K562 (cell line): ENCODE measurements at regions not wholly inside any gene's neighbourhood (a gene's known extent, or its start where the extent isn't known, plus 50 kb on each side); places are given as distances from the start of the nearest gene placed in this dataset.

Source experiments
- ETS2 ChIP-seq: IDR thresholded peaks from 2 replicates; pipeline ENCODE4 v1.6.1; 2016; ENCODE audit warnings: borderline replicate concordance, missing genetic modification characterization, mild to moderate bottlenecking, moderate library complexity, missing compliant biosample characterization; ENCODE audit not compliant: poor library complexity, severe bottlenecking
- HNRNPK ChIP-seq: fragments of 200-400 bp; formaldehyde crosslinking; IDR thresholded peaks from one replicate; pipeline ENCODE4 v1.6.1; 2018; ENCODE audit warnings: mild to moderate bottlenecking, low read depth, low read length; ENCODE audit not compliant: poor library complexity, severe bottlenecking
- MGA ChIP-seq: fragments of 450-650 bp; IDR thresholded peaks from 2 replicates; pipeline ENCODE4 v1.6.1; 2016; ENCODE audit warnings: mild to moderate bottlenecking, moderate library complexity
- MTA2 ChIP-seq: fragments of 450-650 bp; IDR thresholded peaks from 2 replicates; pipeline ENCODE4 v1.6.1; 2016; ENCODE audit warnings: low read depth
- NEUROD1 ChIP-seq: fragments of 150-350 bp; IDR thresholded peaks from 2 replicates; pipeline ENCODE4 v1.6.1; 2014; ENCODE audit warnings: borderline replicate concordance, low read length, low read depth; ENCODE audit not compliant: partially characterized antibody
- PATZ1 ChIP-seq: fragments of 250-450 bp; sonication (Bioruptor Pico); IDR thresholded peaks from 2 replicates; pipeline ENCODE4 v1.5.0; 2020; ENCODE audit warnings: mild to moderate bottlenecking, borderline replicate concordance
- PURB ChIP-seq: sonication (generic); formaldehyde crosslinking; IDR thresholded peaks from 2 replicates; pipeline ENCODE4 v1.9.0; 2021; ENCODE audit warnings: low read depth, mild to moderate bottlenecking, missing genetic modification reagents
- TBP ChIP-seq: optimal IDR thresholded peaks from 2 replicates; pipeline ENCODE3; 2011; ENCODE audit warnings: low read depth, low read length, improper control_type of control experiment

- TF ChIP-seq MTA2 (no peak), ETS2 (tag) (no peak), NEUROD1 (no peak), PATZ1 (CRISPR knock-in tag) (no peak), PURB (no peak), HNRNPK (no peak), TBP (no peak), MGA (no peak)
Measured at GRCh38 chr13:72181661-72182060, 314.7 kb upstream of the DACH1 start (continued).
